ENCODE measurements at regions not wholly inside any gene's neighbourhood (a gene's known extent, or its start where the extent isn't known, plus 50 kb on each side); places are given as distances from the start of the nearest gene placed in this dataset.

GRCh38 chr15:25239471-25240345 lies 199.1 kb downstream of the UBE3A start:
- no peaks in the 10 kb centered on the region for H3K9me1 ChIP-seq (ENCODE audit: insufficient read depth, low read length)
- no peak overlapping the region for H4K8ac ChIP-seq (ENCODE audit: low read depth in 2 of 2, low read length in 2 of 2)
- H2BK15ac ChIP-seq (ENCODE audit: low read depth, low read length): no peak overlapping the region
- H4K5ac ChIP-seq (ENCODE audit: low read depth, low read length): no peak overlapping the region
- H3K9ac ChIP-seq (ENCODE audit: low read depth, low read length): no peak overlapping the region
- no peak overlapping the region for H3K23ac ChIP-seq (ENCODE audit: low read depth, low read length)
- H3K4me1 ChIP-seq (ENCODE audit: control insufficient read depth, insufficient read depth, low read length): no peaks in the 10 kb centered on the region
- no peak overlapping the region for H4K91ac ChIP-seq (ENCODE audit: insufficient read depth, low read depth, low read length)
- H3K36me3 ChIP-seq (ENCODE audit: control insufficient read depth, insufficient read depth, low read length): no peaks in the 10 kb centered on the region
- no peak overlapping the region for H3K4me3 ChIP-seq (ENCODE audit: insufficient read depth, low read depth, low read length)
- no peak overlapping the region for H2BK120ac ChIP-seq (ENCODE audit: low read depth, low read length)
- H3K4me2 ChIP-seq (ENCODE audit: low read depth, low read length): no peak overlapping the region
- dilution Hi-C loops (cut with HindIII; ENCODE audit: low sequenced_read_pairs, unreplicated experiment) (no loop called here), intact Hi-C loops (cut with micrococcal nuclease) (no loop called here), in situ Hi-C loops (cut with MboI; ENCODE audit: low sequenced_read_pairs) (no loop called here)
- no TSS peak for BruUV-seq (replicated peaks)
- no peaks in the 10 kb centered on the region for H3K79me1 ChIP-seq (ENCODE audit: low read depth in 1 of 2, low read length in 2 of 2)
- H2AK5ac ChIP-seq (ENCODE audit: low read depth, low read length): no peak overlapping the region
- no peaks in the 10 kb centered on the region for H3K27me3 ChIP-seq (ENCODE audit: control insufficient read depth, insufficient read depth, low read length)
- ATAC-seq (ENCODE audit: low read depth) (no peak), DNase-seq (no peak)
- no peak overlapping the region for H2AFZ ChIP-seq (replicated peaks; ENCODE audit: low read length, poor library complexity)
- H3K9me3 ChIP-seq (ENCODE audit: control insufficient read depth, insufficient read depth, low read length): peaks cover 72% of the 10 kb centered on the region
- no peak overlapping the region for H3K27ac ChIP-seq (ENCODE audit: insufficient read depth, low read length)
- H3K56ac ChIP-seq (ENCODE audit: extremely low read depth, insufficient read depth, low read length): no peak overlapping the region
- POLR2A ChIA-PET (ENCODE audit: unreplicated experiment): no interaction called here
- H2BK5ac ChIP-seq (ENCODE audit: low read depth, low read length, poor library complexity, severe bottlenecking): no peak overlapping the region
- no peaks in the 10 kb centered on the region for H4K20me1 ChIP-seq (ENCODE audit: insufficient read depth, low read length)
- no peak overlapping the region for H2AK9ac ChIP-seq (replicated peaks; ENCODE audit: low read depth, low read length, poor library complexity)
- no peak overlapping the region for H3K14ac ChIP-seq (replicated peaks; ENCODE audit: low read depth, low read length)
- CTCF ChIA-PET: no interaction called here
- no peak overlapping the region for H2BK20ac ChIP-seq (ENCODE audit: low read depth, low read length)
- TF ChIP-seq FOS (IDR thresholded peaks at IDR 0.05; ENCODE audit: low read depth, low read length): no peak
- TF ChIP-seq RAD21 (IDR thresholded peaks at IDR 0.05; ENCODE audit: low read length): no peak
- TF ChIP-seq MAFK (IDR thresholded peaks at IDR 0.05; ENCODE audit: low read depth, low read length): no peak
- no peak for TF ChIP-seq ELK1 (IDR thresholded peaks at IDR 0.05; ENCODE audit: borderline replicate concordance, low read depth, low read length)
- no peak for TF ChIP-seq CEBPB (IDR thresholded peaks at IDR 0.05; ENCODE audit: low read depth, low read length)
- no peak for TF ChIP-seq POLR2A (IDR thresholded peaks at IDR 0.05; ENCODE audit: low read depth, low read length)
- no peak overlapping the region for H3K4ac ChIP-seq (ENCODE audit: low read depth, low read length)
- 82% methylated on average over 2 of the region's 9 CpGs; no CpG with 5 or more reads in 1 of the 2 experiments for WGBS, 2 experiments (ENCODE audit: extremely low coverage in 2 of 2, insufficient read length in 1 of 2)
- no peak overlapping the region for H3K18ac ChIP-seq (ENCODE audit: low read depth, low read length)
